ENCODE measurements at regions not wholly inside any gene's neighbourhood (a gene's known extent, or its start where the extent isn't known, plus 50 kb on each side); places are given as distances from the start of the nearest gene placed in this dataset.

- Histone ChIP-seq H3K9me3 (replicated peaks in 1 of 2; ENCODE audit: control insufficient read depth in 1 of 2, insufficient read depth in 1 of 2, low read length in 2 of 2) (no peaks in the 10 kb centered on the region), H3K27ac (ENCODE audit: low read depth in 1 of 2, low read length in 2 of 2) (peak overlapping the region; percentile 28 to 49), H3K4me3 (replicated peaks in 1 of 3; ENCODE audit: low read depth in 2 of 3, low read length in 3 of 3) (no peak overlapping the region), H3K9ac (ENCODE audit: insufficient read depth, low read length, poor library complexity, severe bottlenecking) (no peak overlapping the region), H2AFZ (ENCODE audit: insufficient read depth, low read depth, low read length, poor library complexity, severe bottlenecking) (peak overlapping the region; percentile 66), H3K79me2 (ENCODE audit: insufficient read depth, low read length) (no peaks in the 10 kb centered on the region), H3K36me3 (replicated peaks in 1 of 2; ENCODE audit: control insufficient read depth in 1 of 2, insufficient read depth in 2 of 2, low read length in 2 of 2) (no peaks in the 10 kb centered on the region), H4K20me1 (ENCODE audit: insufficient read depth, low read length) (no peaks in the 10 kb centered on the region), H3K4me2 (replicated peaks; ENCODE audit: extremely low read depth, low read length, poor library complexity, severe bottlenecking) (no peak overlapping the region), H3K4me1 (ENCODE audit: control insufficient read depth in 1 of 2, insufficient read depth in 2 of 2, low read length in 2 of 2) (peaks cover 34 to 66% of the 10 kb centered on the region in 2 donors), H3K27me3 (ENCODE audit: control insufficient read depth in 2 of 2, insufficient read depth in 2 of 2, low read length in 2 of 2) (no peaks in the 10 kb centered on the region)
- Mint-ChIP-seq H3K27me3 (ENCODE audit: low read depth in 3 of 3) (peaks cover 0 to 2% (median 0%) of the 10 kb centered on the region in 3 donors), H3K4me3 (no peak overlapping the region), H3K36me3 (peaks cover 0 to 3% of the 10 kb centered on the region in 2 donors), H3K27ac (peak overlapping the region in 2 of 7 donors; percentile 76 to 86), H3K4me1 (peaks cover 66% of the 10 kb centered on the region), H3K9me3 (peaks cover 0 to 5% (median 0%) of the 10 kb centered on the region in 7 donors)
- intact Hi-C loops (cut with micrococcal nuclease), result no loop called here
- no peak for TF ChIP-seq CTCF (IDR thresholded peaks at IDR 0.05)
- no peak for DNase-seq
- no CpG with 5 or more reads among the region's 4 CpGs for WGBS (ENCODE audit: insufficient coverage)
Measured at GRCh38 chr9:107698779-107699178, 209.2 kb upstream of the KLF4 start.

GRCh38 chr9:107696302-107696701 is 206.7 kb upstream of the KLF4 start:
- intact Hi-C loops (cut with micrococcal nuclease), result no loop called here
- H3K4me3 ChIP-seq (replicated peaks in 1 of 3; ENCODE audit: low read depth in 2 of 3, low read length in 3 of 3), result no peak overlapping the region
- H3K36me3 ChIP-seq (replicated peaks in 1 of 2; ENCODE audit: control insufficient read depth in 1 of 2, insufficient read depth in 2 of 2, low read length in 2 of 2), result no peaks in the 10 kb centered on the region
- Mint-ChIP-seq H3K9me3 (peaks cover 0 to 4% (median 0%) of the 10 kb centered on the region in 7 donors), H3K27ac (peak overlapping the region in 1 of 7 donors; percentile 17), H3K36me3 (peaks cover 0 to 3% of the 10 kb centered on the region in 2 donors), H3K27me3 (ENCODE audit: low read depth in 3 of 3) (peaks cover 0 to 2% (median 0%) of the 10 kb centered on the region in 3 donors), H3K4me3 (peak overlapping the region in 1 of 2 donors; percentile 22), H3K4me1 (peaks cover 51% of the 10 kb centered on the region)
- H3K4me2 ChIP-seq (replicated peaks; ENCODE audit: extremely low read depth, low read length, poor library complexity, severe bottlenecking), result no peak overlapping the region
- H3K79me2 ChIP-seq (ENCODE audit: insufficient read depth, low read length), result no peaks in the 10 kb centered on the region
- H3K4me1 ChIP-seq (ENCODE audit: control insufficient read depth in 1 of 2, insufficient read depth in 2 of 2, low read length in 2 of 2), result peaks cover 32 to 55% of the 10 kb centered on the region in 2 donors
- H3K9me3 ChIP-seq (replicated peaks in 1 of 2; ENCODE audit: control insufficient read depth in 1 of 2, insufficient read depth in 1 of 2, low read length in 2 of 2), result no peaks in the 10 kb centered on the region
- no peak overlapping the region for H2AFZ ChIP-seq (ENCODE audit: insufficient read depth, low read depth, low read length, poor library complexity, severe bottlenecking)
- H3K27ac ChIP-seq (ENCODE audit: low read depth in 1 of 2, low read length in 2 of 2), result no peak overlapping the region
- WGBS (ENCODE audit: insufficient coverage), result 100% methylated on average over 2 of the region's 5 CpGs
- no peak for TF ChIP-seq CTCF (IDR thresholded peaks at IDR 0.05)
- H3K9ac ChIP-seq (ENCODE audit: insufficient read depth, low read length, poor library complexity, severe bottlenecking), result no peak overlapping the region
- no peaks in the 10 kb centered on the region for H3K27me3 ChIP-seq (ENCODE audit: control insufficient read depth in 2 of 2, insufficient read depth in 2 of 2, low read length in 2 of 2)
- H4K20me1 ChIP-seq (ENCODE audit: insufficient read depth, low read length), result no peaks in the 10 kb centered on the region
- no peak for DNase-seq

Measured in CD14-positive monocyte (primary cell).